GOT3 (cell line): ENCODE measurements at regions not wholly inside any gene's neighbourhood (a gene's known extent, or its start where the extent isn't known, plus 50 kb on each side); places are given as distances from the start of the nearest gene placed in this dataset.
A peak's percentile ranks its signal among the peaks of the same experiment; 100 is the strongest.

ENCODE experiments used
- DNase-seq: peaks from one replicate; lab custom pipeline; 2025; ENCODE audit warnings: mixed read lengths; lab: John Stamatoyannopoulos, UW

DNA sequence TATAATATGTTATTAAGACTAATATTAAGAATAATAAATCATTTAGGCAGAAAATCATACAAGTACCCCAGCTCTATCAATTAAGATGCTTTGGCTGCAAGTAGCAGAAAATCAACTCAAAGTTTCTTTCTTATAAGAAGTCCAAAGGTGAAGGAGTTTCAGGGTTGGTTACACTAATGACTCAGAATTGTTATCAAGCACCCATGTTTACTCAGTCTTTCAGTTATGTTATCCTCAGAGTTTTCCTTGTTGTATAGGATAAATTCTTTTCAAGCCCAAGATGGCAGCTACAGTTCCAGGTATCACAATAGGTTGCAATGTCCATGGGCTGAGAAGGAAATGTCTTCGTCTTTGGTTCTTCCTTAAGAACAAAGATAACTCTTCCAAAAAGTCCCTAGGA, 163.6 kb downstream of the TNFSF18 start:
- no peak for DNase-seq

DNA sequence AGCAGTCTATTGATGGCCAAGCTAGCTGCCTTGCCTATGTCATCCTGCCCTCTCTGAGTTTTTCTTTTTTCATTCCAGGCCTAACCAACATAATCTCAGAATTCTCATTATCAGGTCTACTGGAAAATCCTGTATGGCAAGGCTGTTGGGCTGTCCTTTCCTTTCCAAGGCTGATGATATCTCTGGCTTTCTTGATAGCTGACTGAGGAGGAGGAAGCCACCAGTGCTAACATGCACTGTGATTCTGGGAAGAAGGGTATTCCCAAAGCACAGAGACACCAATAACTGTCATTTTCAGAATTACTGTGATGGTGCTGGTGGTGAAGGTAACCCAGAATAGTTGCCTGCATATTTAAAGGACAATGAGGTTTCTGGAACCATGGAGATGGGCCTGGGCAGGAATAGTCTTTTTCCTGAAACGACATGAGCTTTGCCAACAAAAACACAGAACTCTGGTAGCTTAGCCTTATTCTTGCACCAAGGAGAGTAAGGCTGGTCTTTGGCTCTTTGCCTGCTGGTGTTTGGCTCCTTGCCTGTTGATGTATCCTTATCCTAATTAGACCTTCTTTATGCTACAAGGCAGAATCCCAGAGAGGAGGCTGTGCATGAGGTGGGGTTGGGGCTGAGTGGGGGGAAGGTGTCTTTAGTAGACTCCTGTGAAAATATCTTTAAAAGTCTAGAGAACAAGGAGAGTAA, 157.4 kb downstream of the TNFSF18 start:
- DNase-seq = no peak

DNA sequence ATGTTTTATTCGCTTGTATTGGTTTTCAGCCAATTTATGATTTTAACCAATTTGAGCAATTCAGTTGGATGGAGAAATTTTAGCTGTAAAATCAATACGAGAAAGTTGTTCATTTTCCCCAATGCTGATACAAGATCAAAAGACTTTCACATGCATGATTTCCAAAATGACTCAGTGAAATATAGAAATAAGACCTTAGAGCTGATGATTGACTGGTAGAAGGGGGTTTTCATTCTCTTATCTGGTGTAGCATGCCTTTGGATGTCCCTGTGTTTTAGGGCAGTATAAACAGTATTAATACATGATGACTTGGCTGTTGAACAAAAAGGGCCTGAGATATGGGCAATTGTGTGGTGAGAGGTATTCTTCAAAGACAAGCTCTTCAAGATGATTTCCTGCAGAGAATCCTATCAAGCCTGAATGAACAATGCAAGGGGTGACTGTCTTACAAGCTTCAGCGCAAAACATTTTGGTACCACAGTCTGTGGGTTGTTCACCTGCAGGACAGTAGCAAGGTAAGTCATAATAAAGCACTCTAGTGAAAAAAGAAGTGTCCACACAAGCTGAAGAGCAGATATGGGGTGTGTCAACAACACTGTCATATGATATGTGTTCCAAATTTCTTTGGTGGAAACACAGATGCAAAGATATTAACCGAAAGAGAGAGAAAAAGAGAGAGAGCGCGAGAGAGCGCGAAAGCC, 156.2 kb downstream of the TNFSF18 start:
- DNase-seq = no peak

DNA sequence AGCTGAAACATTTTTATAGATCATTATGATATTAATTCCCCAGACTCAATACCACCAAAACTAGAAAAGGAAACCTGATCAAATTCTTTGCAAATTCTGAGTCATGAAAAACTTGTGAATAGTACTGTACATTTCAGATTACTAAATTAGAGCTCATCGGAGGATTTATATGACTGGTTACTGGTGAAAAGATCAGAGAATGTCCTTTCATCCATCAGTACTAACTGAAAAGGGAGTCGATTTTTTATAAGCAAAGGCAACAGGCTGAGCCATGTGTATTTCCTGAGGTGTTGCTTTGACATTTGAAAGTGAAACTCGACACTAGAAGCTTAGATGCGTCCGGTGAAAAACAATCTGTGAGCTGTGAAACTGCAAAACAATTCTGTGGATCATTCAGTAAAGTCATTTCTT, 155.7 kb downstream of the TNFSF18 start:
- DNase-seq = no peak

DNA sequence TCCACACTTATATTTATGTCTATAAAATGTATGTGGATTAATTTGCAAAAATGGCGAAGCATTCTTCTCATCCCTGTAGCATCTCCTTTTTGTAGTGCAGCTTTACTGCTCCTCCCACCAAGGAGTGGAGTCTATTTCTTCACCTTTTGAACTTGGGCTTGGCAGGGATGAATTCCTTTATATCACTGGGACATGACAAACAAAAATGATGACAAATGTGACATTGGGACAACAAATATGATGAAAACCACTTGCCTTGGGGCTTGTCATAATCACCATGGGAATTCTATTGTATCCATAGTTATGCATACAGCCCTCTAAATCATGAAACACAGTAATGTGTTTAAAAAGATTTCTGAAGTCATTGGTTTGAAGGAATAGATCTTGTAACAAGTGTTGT, 155.0 kb downstream of the TNFSF18 start:
- DNase-seq = no peak

DNA sequence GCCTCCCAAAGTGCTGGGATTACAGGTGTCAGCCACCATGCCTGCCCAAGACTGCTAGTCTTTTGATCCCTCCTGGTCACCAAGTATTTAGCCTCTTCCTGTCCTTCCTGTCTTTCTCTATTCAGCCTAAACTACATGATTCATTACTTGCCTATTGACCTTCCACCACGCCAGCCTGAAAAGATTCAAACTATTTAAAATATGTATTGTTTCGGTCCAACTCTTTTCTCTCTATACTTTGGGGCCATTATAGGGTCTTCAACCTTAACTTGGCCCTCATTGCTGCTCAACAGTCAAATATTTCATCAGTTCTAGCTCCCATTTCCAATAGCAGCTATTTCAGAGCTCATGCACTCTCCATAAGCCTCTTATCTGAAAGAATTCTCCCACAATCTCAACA, 153.0 kb downstream of the TNFSF18 start:
- DNase-seq = no peak

DNA sequence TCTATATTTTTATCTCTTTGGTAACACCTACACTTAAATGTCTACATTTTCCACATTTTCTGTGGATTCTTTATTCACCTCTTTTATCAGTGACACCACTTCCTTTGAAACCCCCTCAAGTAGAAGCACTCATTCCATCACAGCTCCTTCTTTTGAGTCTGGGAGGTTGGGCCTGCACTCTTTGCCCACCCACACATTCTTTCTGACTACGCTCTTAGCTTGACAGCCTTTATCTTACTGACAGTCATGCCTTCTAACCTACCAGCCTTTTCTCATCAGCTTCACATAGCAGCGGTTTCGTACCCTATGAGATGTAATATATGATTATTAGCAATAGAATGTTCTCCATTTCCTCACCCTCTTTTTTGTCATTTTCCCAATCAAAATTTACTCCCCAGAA, 151.9 kb downstream of the TNFSF18 start:
- no peak for DNase-seq

DNA sequence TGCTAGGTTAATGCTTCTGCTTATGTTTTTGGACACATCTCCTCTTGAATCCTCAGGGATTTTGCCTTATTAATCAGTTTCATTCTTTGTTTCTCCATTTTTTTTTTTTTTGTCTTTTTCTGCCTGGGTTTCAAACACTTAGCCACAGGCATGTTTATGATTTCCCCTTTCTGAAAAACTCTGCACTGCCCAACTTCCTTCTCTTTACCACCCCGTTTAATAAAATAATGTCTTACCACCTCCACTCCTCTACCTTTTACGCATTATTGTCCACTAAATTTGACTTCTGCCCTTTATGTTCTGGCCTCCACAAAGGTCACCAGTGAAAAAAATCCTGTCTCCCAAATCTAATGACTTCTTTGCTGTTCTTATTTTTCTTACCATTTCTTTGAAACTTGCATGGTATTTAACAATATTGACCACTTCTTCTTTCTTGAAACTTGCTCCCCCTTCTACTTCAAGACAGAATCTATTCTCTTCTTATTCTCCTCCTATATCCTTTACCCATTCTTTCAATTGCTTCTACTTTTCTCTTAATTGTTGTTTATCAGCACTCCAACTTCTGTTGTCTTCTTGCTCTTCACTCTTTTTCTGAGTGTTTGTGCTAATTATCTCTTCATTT, 150.3 kb downstream of the TNFSF18 start:
- DNase-seq = no peak

DNA sequence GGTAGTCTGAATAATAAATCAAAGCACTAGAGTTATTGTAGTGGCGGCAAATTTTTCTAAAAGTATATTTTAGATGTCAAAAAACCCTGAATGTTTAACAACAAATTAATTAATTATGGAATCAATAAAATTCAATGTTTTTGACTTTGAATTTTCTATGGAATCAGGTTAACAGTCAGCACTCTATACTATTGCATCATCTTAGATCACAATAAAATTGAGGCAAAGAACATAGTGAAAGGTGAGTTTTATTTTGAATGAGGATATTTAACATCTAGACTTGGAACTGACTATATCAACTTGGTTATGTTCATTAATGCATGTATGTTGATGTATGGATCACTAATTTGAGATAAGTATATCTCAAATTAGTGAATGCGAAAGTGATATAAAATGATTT, 148.5 kb downstream of the TNFSF18 start:
- DNase-seq = no peak

DNA sequence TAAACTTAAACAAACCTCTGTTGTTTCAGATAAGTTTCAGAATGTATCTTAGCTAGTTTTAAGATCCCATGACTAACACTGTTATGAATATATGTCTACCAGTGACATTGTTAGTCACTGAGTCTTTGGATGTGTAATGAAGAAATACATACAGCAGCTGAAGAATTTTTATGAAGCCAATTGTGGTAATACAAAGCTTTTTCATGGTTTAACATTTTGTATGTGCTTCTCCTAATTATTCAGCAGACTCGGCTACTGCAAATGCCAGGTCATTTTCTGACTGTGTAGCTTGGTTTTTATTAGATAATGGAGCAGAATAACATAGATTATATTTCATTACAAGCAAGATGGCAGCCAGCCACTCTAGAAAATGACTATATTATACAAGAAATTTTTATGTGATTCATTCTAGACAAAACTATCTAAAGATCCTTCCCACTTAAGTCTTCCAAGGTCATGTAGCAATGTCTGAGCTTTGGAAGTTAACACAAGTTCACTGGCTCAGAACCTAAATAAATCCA, 147.8 kb downstream of the TNFSF18 start:
- DNase-seq = no peak

DNA sequence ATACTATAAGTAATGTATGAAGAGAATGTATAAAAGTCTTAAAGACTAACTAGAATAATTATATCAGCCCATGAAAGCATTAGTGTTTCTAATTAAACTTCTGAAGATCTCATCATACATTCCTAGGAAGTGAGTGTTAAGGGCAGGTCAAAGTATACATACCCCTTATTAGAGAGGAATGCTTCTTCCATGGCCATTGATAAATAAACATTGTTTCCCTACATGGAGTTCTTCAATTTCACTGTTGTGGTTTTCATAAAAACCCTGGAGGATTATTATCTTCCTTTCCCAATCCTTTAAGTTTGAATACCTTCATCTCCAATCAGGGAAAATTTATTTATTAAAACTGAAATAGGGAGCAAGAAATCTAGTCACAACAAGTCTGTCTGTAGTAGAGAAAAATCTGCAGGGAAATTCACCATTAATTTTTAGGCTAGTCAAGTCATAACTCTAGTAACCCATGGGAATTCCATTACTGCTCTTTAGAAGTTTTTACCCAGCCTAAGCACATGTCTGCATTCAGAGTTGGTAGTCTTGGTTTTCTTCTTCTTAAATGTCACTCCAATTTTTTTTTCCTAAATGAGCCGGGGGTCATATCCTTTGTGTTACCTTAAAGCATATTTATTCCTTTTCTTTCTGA, 147.0 kb downstream of the TNFSF18 start:
- DNase-seq = no peak

DNA sequence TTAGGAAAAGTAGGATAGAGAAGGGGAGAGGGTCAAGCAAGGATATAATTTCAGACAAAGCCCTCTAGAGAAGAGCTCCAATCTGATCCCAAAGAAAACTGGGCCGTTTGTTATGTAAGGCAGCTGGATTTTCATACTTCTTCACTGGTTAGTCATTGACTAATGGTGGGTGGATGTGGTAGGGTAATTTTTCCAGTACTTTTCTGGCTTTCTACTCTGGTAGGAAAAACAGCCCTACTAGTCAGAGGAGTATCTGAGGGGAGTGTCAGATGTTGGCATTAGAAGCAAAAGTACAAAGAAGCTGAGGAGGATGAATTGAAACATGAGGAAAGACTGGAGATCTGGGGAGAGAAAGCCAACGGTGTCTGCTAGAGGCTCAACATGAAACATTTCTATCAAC, 145.3 kb downstream of the TNFSF18 start:
- DNase-seq = no peak

DNA sequence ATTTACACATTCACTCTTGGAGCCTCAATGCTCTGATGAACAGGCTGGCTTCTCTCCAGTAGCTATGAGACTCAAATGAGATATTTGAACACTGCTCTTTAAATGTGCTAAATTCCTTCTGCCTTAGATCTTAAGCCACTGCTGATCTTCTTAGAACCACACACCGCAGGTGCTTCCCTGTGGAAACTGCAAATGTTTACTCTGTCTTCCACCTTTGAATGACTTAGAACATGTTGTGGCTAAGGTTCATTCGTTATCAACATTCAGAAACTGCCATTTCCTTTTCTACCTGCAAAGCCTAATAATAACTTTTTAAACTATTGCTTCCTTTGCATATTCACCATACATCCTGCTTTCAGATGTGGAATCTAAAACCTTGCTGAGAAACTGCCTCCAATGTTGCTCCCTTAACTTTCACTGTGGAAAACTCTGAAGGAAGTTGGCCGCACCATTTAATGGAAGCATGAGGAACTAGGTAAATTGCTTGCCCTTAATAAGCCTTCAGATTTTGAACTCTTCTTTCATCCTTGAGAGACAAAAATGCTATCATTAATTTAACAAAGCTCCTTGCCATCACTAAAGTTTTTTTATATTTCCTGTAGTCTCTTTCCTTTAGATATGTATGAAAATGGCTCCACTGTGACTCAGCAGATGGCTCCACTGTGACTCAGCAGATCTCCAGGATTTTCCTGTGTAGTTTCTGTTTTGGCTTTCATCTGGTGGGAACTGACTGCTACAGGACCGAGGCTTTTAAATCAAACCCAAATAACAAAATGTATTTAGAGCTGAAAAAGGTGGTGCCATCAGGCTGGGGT, 143.8 kb downstream of the TNFSF18 start:
- DNase-seq = no peak

DNA sequence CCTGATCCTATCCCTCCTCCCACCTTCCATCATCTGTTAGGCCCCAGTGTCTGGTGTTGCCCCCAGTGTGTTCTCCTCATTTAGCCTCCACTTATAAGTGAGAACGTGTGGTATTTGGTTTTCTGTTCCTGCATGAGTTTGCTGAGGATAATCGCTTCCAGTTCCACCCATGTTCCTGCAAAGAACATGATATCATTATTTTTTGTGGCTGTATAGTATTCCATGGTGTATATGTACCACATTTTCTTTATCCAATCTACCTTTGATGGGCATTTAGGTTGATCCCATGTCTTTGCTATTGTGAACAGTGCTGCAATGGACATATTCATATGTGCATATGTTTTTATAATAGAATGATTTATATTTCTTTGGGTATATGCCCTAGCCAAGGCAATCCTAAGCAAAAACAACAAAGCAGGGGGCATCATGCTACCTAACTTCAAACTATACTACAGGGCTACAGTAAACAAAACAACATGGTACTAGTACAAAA, 142.9 kb downstream of the TNFSF18 start:
- DNase-seq = no peak

DNA sequence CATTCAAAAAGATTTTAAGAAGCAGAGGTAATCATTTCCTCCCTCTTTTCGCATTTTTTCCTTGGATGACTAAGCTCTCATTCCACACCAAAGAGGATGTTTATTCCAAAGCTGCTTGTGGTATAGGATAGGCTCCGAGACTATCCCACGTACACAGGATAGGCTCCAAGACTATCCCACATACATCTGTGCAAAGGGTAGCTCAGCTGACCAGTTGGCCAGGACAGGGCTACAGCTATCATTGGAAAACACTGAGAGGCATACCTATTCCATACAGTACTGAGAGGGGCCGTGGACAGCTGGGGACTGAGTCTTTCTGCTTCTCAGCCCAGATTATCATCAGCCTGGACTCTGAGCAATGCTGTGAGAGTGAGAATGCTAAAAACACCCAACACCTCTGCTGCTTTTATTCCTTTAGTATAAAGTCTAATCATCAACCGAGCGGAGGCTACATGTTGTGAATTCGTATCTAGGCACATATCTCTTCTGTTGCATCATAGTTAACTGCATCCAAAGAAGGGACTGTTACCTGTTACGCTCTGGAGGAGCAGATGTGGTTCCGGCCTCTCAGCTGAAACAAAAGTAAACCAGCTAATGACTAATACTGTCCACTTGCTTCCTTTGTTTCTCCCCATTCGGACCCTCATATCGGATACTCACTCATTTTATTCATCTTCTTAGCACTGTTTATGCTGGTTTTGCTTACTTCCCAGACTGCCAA, 141.0 kb downstream of the TNFSF18 start:
- no peak for DNase-seq

DNA sequence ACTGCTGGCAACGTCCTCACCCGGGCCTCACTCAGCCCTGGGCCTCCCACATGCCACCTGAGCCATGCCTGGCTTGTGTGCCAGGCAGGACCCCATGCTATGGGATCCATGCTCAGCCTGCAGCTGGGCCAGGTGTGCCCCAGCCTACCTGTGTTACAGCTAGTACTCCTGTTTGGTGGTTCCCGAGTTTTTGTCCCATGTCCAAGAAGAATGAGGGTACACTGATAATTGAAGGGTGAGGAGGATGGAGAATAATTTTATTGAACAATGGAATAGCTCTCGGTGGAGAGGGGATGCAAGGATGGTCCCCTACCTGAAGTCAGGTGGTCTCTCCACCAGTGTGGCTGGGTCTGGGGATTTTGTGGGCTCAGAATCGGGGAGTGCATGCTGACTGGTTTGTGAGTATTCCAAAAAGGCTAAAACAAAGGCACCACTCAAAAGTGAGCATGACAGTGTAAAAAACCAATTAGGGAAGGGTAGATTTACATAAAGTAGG, 137.9 kb downstream of the TNFSF18 start:
- DNase-seq = no peak

DNA sequence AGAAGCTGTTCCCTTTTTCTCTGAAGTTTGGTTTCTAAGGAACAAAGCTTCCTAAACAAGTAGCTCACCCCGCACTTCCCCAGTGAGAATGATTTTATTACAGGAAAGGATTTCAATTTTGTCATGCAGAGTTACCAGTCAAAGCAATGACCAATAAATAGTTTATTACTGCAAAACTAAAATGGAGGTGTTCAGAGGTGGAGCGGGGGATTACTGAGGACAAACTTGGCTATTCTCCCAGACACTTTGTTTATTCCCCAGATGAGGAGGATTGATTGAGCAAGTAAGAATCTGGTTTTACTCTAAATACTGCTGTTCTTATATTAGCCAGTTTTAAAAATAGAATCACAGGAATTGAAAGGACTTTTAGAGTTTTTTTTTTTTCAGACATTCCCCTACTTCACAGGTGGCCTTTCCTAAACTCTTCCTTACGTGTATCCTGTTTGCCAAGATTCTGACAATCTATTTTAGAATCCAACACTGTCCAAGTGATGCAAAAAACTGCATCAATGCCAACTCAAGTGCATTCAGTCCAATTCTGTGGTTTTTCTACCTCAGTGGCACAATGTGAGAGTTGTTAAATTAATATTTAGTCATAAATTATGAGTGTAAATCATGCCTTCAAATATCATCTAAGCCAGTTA, 136.1 kb downstream of the TNFSF18 start:
- no peak for DNase-seq

DNA sequence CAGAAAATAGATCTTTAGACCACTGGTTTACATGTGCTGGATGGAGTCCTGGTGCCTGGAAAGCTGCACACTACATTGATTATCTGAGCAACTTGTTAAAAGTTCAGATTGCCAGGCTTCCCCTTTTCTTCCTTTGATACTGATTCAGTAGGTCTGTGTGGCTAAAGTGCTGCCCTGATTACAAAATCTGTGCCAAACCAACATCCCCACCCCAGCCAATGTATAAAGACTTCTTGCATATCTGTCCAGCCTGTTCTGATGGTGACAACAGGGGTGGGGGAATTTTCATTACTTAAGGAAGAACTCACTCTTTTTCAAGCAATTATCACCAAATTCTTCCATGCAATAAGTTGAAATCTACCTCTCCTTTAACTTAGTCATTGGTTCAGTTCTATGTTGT, 135.5 kb downstream of the TNFSF18 start:
- DNase-seq = no peak

DNA sequence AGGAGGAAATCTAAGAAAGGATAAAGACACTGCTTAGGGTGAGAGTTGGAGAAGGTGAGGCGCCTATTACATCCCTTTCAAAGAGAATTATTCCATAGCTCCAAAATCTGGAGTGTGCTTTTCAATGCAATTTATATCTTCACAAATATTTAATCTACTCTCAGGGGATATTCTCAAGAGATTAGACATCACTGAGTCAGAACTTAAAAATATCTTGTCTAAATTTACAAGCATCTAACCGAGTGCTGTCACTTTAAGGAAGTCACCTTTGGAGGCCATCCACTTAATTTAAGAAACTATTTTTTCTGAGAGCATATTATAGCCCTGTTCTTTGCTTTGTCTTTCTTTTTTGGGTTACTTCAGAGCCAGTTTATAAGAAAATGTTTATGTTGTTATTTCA, 134.6 kb downstream of the TNFSF18 start:
- no peak for DNase-seq

DNA sequence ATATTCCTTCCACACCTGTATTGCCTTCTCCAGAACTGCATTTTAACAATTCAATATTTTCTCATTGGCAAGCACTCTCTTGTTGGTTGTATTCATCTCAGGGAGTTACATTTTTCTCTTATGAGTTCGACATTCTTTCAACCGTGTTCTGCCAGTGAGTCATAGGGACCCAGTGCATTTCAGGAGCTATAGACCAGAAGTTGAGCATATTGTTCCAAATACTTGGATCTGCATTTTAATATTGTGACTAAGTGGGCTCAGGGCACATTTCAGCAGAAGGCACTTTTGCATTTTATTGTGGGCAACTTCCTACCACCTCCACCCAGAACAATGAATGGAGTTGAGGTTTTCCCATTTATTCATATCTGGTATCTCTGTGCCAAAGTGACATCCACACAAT, 132.8 kb downstream of the TNFSF18 start:
- peak; percentile 78 for DNase-seq
